RKO (cell line): ENCODE measurements at regions not wholly inside any gene's neighbourhood (a gene's known extent, or its start where the extent isn't known, plus 50 kb on each side); places are given as distances from the start of the nearest gene placed in this dataset.

Experiments used
- DNase-seq: peaks from one replicate; pipeline ENCODE4 v3.0.0-alpha.2; 2016; ENCODE audit warnings: low spot score

GRCh38 chr4:4808086-4808485 is 51.4 kb upstream of the MSX1 start:
- DNase-seq, result no peak

- no peak for DNase-seq
Measured at GRCh38 chr4:4805887-4806286, 53.6 kb upstream of the MSX1 start.

GRCh38 chr4:4803912-4804296 is 55.6 kb upstream of the MSX1 start:
- no peak for DNase-seq

- no peak for DNase-seq
Measured at GRCh38 chr4:4803216-4803911, 56.1 kb upstream of the MSX1 start.

GRCh38 chr4:4800646-4801408 is 58.6 kb upstream of the MSX1 start:
- no peak for DNase-seq

- no peak for DNase-seq
Measured at GRCh38 chr4:4794421-4794820, 65.0 kb upstream of the MSX1 start.

GRCh38 chr4:4792466-4792865 is 67.0 kb upstream of the MSX1 start:
- no peak for DNase-seq

- no peak for DNase-seq
Measured at GRCh38 chr4:4791299-4792111, 68.0 kb upstream of the MSX1 start.

GRCh38 chr4:4789462-4789861 is 70.0 kb upstream of the MSX1 start:
- DNase-seq, result no peak

GRCh38 chr4:4788573-4788972 is 70.9 kb upstream of the MSX1 start:
- DNase-seq, result no peak

- no peak for DNase-seq
Measured at GRCh38 chr4:4787421-4787820, 72.0 kb upstream of the MSX1 start.

- no peak for DNase-seq
Measured at GRCh38 chr4:4784379-4784778, 75.1 kb upstream of the MSX1 start.

- no peak for DNase-seq
Measured at GRCh38 chr4:4783847-4784246, 75.6 kb upstream of the MSX1 start.

- DNase-seq, result no peak
Measured at GRCh38 chr4:4782969-4783368, 76.5 kb upstream of the MSX1 start.

- no peak for DNase-seq
Measured at GRCh38 chr4:4781936-4782707, 77.3 kb upstream of the MSX1 start.

GRCh38 chr4:4780729-4781244 is 78.7 kb upstream of the MSX1 start:
- DNase-seq, result no peak

GRCh38 chr4:4779486-4779885 is 80.0 kb upstream of the MSX1 start:
- no peak for DNase-seq

- DNase-seq, result no peak
Measured at GRCh38 chr4:4779054-4779453, 80.4 kb upstream of the MSX1 start.

- DNase-seq, result no peak
Measured at GRCh38 chr4:4778554-4778953, 80.9 kb upstream of the MSX1 start.

- DNase-seq, result no peak
Measured at GRCh38 chr4:4776934-4777333, 82.5 kb upstream of the MSX1 start.

- DNase-seq, result no peak
Measured at GRCh38 chr4:4776335-4776734, 83.1 kb upstream of the MSX1 start.

- no peak for DNase-seq
Measured at GRCh38 chr4:4775493-4776004, 83.9 kb upstream of the MSX1 start.
